K562 (cell line): ENCODE measurements at regions not wholly inside any gene's neighbourhood (a gene's known extent, or its start where the extent isn't known, plus 50 kb on each side); places are given as distances from the start of the nearest gene placed in this dataset.

ENCODE experiments used
- ATAC-seq: fragments of 200-7000 bp; cut with Tn5 transposase; 3 replicates; pipeline ENCODE4 v1.9.1; 2020; ENCODE audit warnings: moderate library complexity
- BruUV-seq: library from RNA; stranded (reverse); fragments of 400-500 nt; replicated peaks from 2 replicates; lab custom pipeline; 2021; lab: Mats Ljungman, UMichigan
- CTCF ChIA-PET: fragments of 300-600 bp; formaldehyde crosslinking; extraction: SDS; loops from one replicate; lab custom pipeline; 2021; ENCODE audit warnings: low intra/inter-chr PET ratio; lab: Yijun Ruan, JAX
- POLR2A ChIA-PET: fragments of 300-600, 350-650 bp; sonication (Branson Sonifier 250); formaldehyde crosslinking; extraction: SDS; loops from one replicate; lab custom pipeline; 2021; ENCODE audit warnings: antibody characterized with exemption, inconsistent platforms; lab: Yijun Ruan, JAX
- DNase-seq, 4 experiments: peaks; one replicate each; pipeline versions ENCODE4 v3.0.0 to v3.0.0-alpha.2; 2011 to 2018; ENCODE audit warnings: low spot score in 3 of 4, mixed read lengths in 3 of 4; ENCODE audit errors: extremely low read depth in 1 of 4
- FAIRE-seq: peaks from 2 replicates; lab custom pipeline; 2011; peaks lifted over from hg19 to GRCh38; lab: Jason Lieb, UNC
- H2AFZ ChIP-seq: 2 replicates; pipeline ENCODE4 v1.6.0; 2011; ENCODE audit warnings: low read depth, low read length, control low read depth, inconsistent platforms
- H3K27ac ChIP-seq: fragments of 200-600 bp; 3 replicates; pipeline ENCODE4 v1.8.0; 2011; ENCODE audit warnings: low read depth, mild to moderate bottlenecking, control low read depth, inconsistent platforms, low read length, moderate library complexity, mixed read lengths; ENCODE audit errors: extremely low read depth
- H3K27me3 ChIP-seq, 2 experiments: fragments of 300-600 bp in 1 of 2; 2 replicates in 1 of 2; 3 replicates in 1 of 2; pipeline versions ENCODE4 v1.6.0 to v1.8.0; 2011; ENCODE audit warnings: inconsistent platforms in 2 of 2, low read length in 2 of 2, mild to moderate bottlenecking in 1 of 2, mixed read lengths in 1 of 2, moderate library complexity in 1 of 2; ENCODE audit not compliant: control insufficient read depth in 2 of 2, insufficient read depth in 2 of 2
- H3K36me3 ChIP-seq: fragments of 300-600 bp; 3 replicates; pipeline ENCODE4 v1.8.0; 2011; ENCODE audit warnings: mild to moderate bottlenecking, low read length, inconsistent platforms; ENCODE audit not compliant: control insufficient read depth, insufficient read depth
- H3K4me1 ChIP-seq, 2 experiments: fragments of 200-600 bp in 1 of 2; replicated peaks in 1 of 2; 2 replicates in 1 of 2; 3 replicates in 1 of 2; pipeline versions ENCODE4 v1.5.1 to v1.8.0; 2011; ENCODE audit warnings: inconsistent platforms in 2 of 2, low read length in 2 of 2, mild to moderate bottlenecking in 1 of 2, mixed read lengths in 1 of 2, moderate library complexity in 1 of 2; ENCODE audit not compliant: control insufficient read depth in 2 of 2, insufficient read depth in 2 of 2
- H3K4me2 ChIP-seq: 2 replicates; pipeline ENCODE4 v1.6.1; 2011; ENCODE audit warnings: low read length, control low read depth, inconsistent platforms, mixed read lengths; ENCODE audit not compliant: insufficient read depth
- H3K4me3 ChIP-seq: fragments of 200-600 bp; sonication (generic), shearing (Covaris generic); 2 replicates; pipeline ENCODE4 v1.5.1; 2016; ENCODE audit warnings: control low read depth, inconsistent platforms
- H3K79me2 ChIP-seq: fragments of 200-600 bp; 3 replicates; pipeline ENCODE4 v1.8.0; 2011; ENCODE audit warnings: low read length, inconsistent platforms; ENCODE audit not compliant: control insufficient read depth, insufficient read depth
- H3K9ac ChIP-seq, 2 experiments: 2 replicates each; pipeline versions ENCODE4 v1.6.0 to v1.6.1; 2011; ENCODE audit warnings: low read depth in 2 of 2, low read length in 2 of 2, control low read depth in 1 of 2, inconsistent platforms in 1 of 2, mild to moderate bottlenecking in 1 of 2, mixed read lengths in 1 of 2; ENCODE audit not compliant: insufficient read depth in 1 of 2
- H3K9me1 ChIP-seq: one replicate; pipeline ENCODE4 v1.6.0; 2011; ENCODE audit warnings: inconsistent platforms, mild to moderate bottlenecking, low read length, moderate library complexity; ENCODE audit not compliant: control insufficient read depth, insufficient read depth
- H3K9me3 ChIP-seq: replicated peaks from 2 replicates; pipeline ENCODE4 v1.5.1; 2011; ENCODE audit warnings: low read depth, low read length, inconsistent platforms; ENCODE audit not compliant: control insufficient read depth, insufficient read depth
- H4K20me1 ChIP-seq: replicated peaks from 2 replicates; pipeline ENCODE4 v1.6.1; 2011; ENCODE audit warnings: low read length, inconsistent platforms, mixed read lengths; ENCODE audit not compliant: control insufficient read depth, insufficient read depth
- DACH1 ChIP-seq: fragments of 450-650 bp; IDR thresholded peaks from 2 replicates; pipeline ENCODE4 v1.6.1; 2018; ENCODE audit not compliant: partially characterized antibody
- DPF2 ChIP-seq: fragments of 450-650 bp; IDR thresholded peaks from 2 replicates; pipeline ENCODE4 v1.6.1; 2016
- EZH2 ChIP-seq: IDR thresholded peaks from 2 replicates; pipeline ENCODE4 v1.6.1; 2012; ENCODE audit warnings: low read depth, mild to moderate bottlenecking, inconsistent platforms, low read length, borderline replicate concordance
- KLF13 ChIP-seq: fragments of 450-650 bp; IDR thresholded peaks from 2 replicates; pipeline ENCODE4 v1.6.1; 2016; ENCODE audit warnings: missing genetic modification characterization, low read depth, mild to moderate bottlenecking, missing compliant biosample characterization, moderate library complexity, borderline replicate concordance
- NR2C2 ChIP-seq, 2 experiments: fragments of 200-800 bp in 1 of 2; sonication (Bioruptor generic) in 1 of 2; sonication (generic) in 1 of 2; formaldehyde crosslinking in 1 of 2; IDR thresholded peaks; 2 replicates each; pipeline versions ENCODE4 v1.6.1 to v1.8.0; 2016 to 2022; ENCODE audit warnings: mild to moderate bottlenecking in 1 of 2, missing compliant biosample characterization in 1 of 2, missing genetic modification characterization in 1 of 2, missing genetic modification reagents in 1 of 2
- PHB ChIP-seq: fragments of 250-450 bp; sonication (Bioruptor Pico); IDR thresholded peaks from 2 replicates; pipeline ENCODE4 v1.5.0; 2021
- SMAD2 ChIP-seq: fragments of 150-350 bp; IDR thresholded peaks from 2 replicates; pipeline ENCODE4 v1.6.1; 2014; ENCODE audit warnings: low read depth, mild to moderate bottlenecking, low read length
- SREBF1 ChIP-seq: fragments of 150-350 bp; IDR thresholded peaks from 2 replicates; pipeline ENCODE4 v1.6.1; 2014; ENCODE audit warnings: antibody characterized with exemption, low read depth, low read length, borderline replicate concordance
- SRSF7 ChIP-seq: fragments of 200-400 bp; formaldehyde crosslinking; optimal IDR thresholded peaks from 2 replicates; pipeline ENCODE3; 2017; ENCODE audit warnings: mild to moderate bottlenecking, low read depth, low read length
- ZNF551 ChIP-seq: fragments of 250-450 bp; sonication (Bioruptor Pico); IDR thresholded peaks from 2 replicates; pipeline ENCODE4 v1.5.0; 2021; ENCODE audit warnings: mild to moderate bottlenecking, moderate library complexity
- ZNF57 ChIP-seq: fragments of 450-650 bp; formaldehyde crosslinking; IDR thresholded peaks from 2 replicates; pipeline ENCODE4 v1.4.0; 2020; ENCODE audit warnings: mild to moderate bottlenecking, moderate library complexity
- WGBS: fragments of 100-300 bp; shearing (Covaris generic); methylation state at CpG from one replicate; pipeline ENCODE4 v1.1.6; 2016; ENCODE audit warnings: low coverage, mixed read lengths; ENCODE audit not compliant: insufficient coverage; ENCODE audit errors: missing lambda C conversion rate; 5-methylcytosine and 5-hydroxymethylcytosine counted together
- in situ Hi-C: fragments of 300-500 bp; cut with MboI; formaldehyde crosslinking; loops from 4 replicates; pipeline ENCODE4 v1.15.0; 2018; ENCODE audit warnings: inconsistent platforms, mixed read lengths
- intact Hi-C: fragments of 100-400 bp; cut with micrococcal nuclease; formaldehyde crosslinking; loops from 2 replicates; pipeline ENCODE4 v1.14.2; 2022
- TF ChIP-seq, protein P1 (sequence below): sonication (generic); formaldehyde crosslinking; IDR thresholded peaks from 2 replicates; pipeline ENCODE4 v1.8.0; 2022; ENCODE audit warnings: missing genetic modification reagents, mild to moderate bottlenecking, moderate library complexity, borderline replicate concordance
- TF ChIP-seq, protein P2 (sequence below): sonication (generic); formaldehyde crosslinking; IDR thresholded peaks from 2 replicates; pipeline ENCODE4 v1.8.0; 2022; ENCODE audit warnings: mild to moderate bottlenecking, missing genetic modification reagents, borderline replicate concordance
- TF ChIP-seq, protein P3 (sequence below), 2 experiments: fragments of 450-650 bp in 1 of 2; IDR thresholded peaks; 2 replicates each; pipeline ENCODE4 v1.6.1; 2011 to 2017; ENCODE audit warnings: low read depth in 2 of 2, antibody characterized with exemption in 1 of 2, borderline replicate concordance in 1 of 2, low read length in 1 of 2, mild to moderate bottlenecking in 1 of 2, mixed read lengths in 1 of 2; ENCODE audit not compliant: control insufficient read depth in 1 of 2

- FAIRE-seq (no peak), ATAC-seq (no peak), DNase-seq (no peak)
- Histone ChIP-seq H3K4me3 (no peak overlapping the region), H3K9me1 (no peaks in the 10 kb centered on the region), H3K27ac (no peak overlapping the region), H3K9ac (no peak overlapping the region), H3K27me3 (no peaks in the 10 kb centered on the region; a peak in 1 of 5 replicates), H3K4me2 (no peak overlapping the region), H3K36me3 (no peaks in the 10 kb centered on the region), H3K9me3 (no peaks in the 10 kb centered on the region), H3K4me1 (no peaks in the 10 kb centered on the region; a peak in 1 of 5 replicates), H4K20me1 (no peaks in the 10 kb centered on the region), H3K79me2 (no peaks in the 10 kb centered on the region), H2AFZ (no peak overlapping the region)
- 0% methylated on average over 6 of the region's 6 CpGs for WGBS
- ChIA-PET CTCF (no interaction called here), POLR2A (no interaction called here)
- BruUV-seq, result no TSS peak
- no peak for TF ChIP-seq ZNF57
- no peak for TF ChIP-seq DPF2
- TF ChIP-seq ZNF551 (CRISPR knock-in tag), result no peak
- TF ChIP-seq NR2C2 (CRISPR knock-in tag; IDR thresholded peaks at IDR 0.05), result no peak
- TF ChIP-seq NR2C2 (tag; IDR thresholded peaks at IDR 0.05), result no peak
- TF ChIP-seq, protein P1, sequence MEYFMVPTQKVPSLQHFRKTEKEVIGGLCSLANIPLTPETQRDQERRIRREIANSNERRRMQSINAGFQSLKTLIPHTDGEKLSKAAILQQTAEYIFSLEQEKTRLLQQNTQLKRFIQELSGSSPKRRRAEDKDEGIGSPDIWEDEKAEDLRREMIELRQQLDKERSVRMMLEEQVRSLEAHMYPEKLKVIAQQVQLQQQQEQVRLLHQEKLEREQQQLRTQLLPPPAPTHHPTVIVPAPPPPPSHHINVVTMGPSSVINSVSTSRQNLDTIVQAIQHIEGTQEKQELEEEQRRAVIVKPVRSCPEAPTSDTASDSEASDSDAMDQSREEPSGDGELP (CRISPR knock-in tag), result no peak
- TF ChIP-seq PHB (CRISPR knock-in tag), result no peak
- TF ChIP-seq EZH2, result no peak
- no peak for TF ChIP-seq SREBF1
- TF ChIP-seq KLF13 (tag), result no peak
- TF ChIP-seq, protein P2, sequence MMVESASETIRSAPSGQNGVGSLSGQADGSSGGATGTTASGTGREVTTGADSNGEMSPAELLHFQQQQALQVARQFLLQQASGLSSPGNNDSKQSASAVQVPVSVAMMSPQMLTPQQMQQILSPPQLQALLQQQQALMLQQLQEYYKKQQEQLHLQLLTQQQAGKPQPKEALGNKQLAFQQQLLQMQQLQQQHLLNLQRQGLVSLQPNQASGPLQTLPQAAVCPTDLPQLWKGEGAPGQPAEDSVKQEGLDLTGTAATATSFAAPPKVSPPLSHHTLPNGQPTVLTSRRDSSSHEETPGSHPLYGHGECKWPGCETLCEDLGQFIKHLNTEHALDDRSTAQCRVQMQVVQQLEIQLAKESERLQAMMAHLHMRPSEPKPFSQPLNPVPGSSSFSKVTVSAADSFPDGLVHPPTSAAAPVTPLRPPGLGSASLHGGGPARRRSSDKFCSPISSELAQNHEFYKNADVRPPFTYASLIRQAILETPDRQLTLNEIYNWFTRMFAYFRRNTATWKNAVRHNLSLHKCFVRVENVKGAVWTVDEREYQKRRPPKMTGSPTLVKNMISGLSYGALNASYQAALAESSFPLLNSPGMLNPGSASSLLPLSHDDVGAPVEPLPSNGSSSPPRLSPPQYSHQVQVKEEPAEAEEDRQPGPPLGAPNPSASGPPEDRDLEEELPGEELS (CRISPR knock-in tag), result no peak
- no peak for TF ChIP-seq DACH1
- no peak for TF ChIP-seq SMAD2
- TF ChIP-seq SRSF7, result no peak
- TF ChIP-seq, protein P3, sequence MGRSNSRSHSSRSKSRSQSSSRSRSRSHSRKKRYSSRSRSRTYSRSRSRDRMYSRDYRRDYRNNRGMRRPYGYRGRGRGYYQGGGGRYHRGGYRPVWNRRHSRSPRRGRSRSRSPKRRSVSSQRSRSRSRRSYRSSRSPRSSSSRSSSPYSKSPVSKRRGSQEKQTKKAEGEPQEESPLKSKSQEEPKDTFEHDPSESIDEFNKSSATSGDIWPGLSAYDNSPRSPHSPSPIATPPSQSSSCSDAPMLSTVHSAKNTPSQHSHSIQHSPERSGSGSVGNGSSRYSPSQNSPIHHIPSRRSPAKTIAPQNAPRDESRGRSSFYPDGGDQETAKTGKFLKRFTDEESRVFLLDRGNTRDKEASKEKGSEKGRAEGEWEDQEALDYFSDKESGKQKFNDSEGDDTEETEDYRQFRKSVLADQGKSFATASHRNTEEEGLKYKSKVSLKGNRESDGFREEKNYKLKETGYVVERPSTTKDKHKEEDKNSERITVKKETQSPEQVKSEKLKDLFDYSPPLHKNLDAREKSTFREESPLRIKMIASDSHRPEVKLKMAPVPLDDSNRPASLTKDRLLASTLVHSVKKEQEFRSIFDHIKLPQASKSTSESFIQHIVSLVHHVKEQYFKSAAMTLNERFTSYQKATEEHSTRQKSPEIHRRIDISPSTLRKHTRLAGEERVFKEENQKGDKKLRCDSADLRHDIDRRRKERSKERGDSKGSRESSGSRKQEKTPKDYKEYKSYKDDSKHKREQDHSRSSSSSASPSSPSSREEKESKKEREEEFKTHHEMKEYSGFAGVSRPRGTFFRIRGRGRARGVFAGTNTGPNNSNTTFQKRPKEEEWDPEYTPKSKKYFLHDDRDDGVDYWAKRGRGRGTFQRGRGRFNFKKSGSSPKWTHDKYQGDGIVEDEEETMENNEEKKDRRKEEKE (IDR thresholded peaks at IDR 0.05; ENCODE audit: borderline replicate concordance in 1 of 2, control insufficient read depth in 1 of 2, low read depth in 2 of 2, low read length in 1 of 2), result no peak
- in situ Hi-C loops (no loop called here), intact Hi-C loops (no loop called here)
Measured at GRCh38 chr1:30011970-30012369, 711.4 kb downstream of the MATN1 start.
